Liver (tissue), 8 donors: ENCODE measurements at regions not wholly inside any gene's neighbourhood (a gene's known extent, or its start where the extent isn't known, plus 50 kb on each side); places are given as distances from the start of the nearest gene placed in this dataset.

Source experiments
- DNase-seq: peaks from one replicate; pipeline ENCODE4 v3.0.0-alpha.2; 2017; ENCODE audit warnings: low spot score
- H3K27ac ChIP-seq, 2 donors: one replicate each; pipeline ENCODE4 v1.7.0; 2013; ENCODE audit warnings: inconsistent platforms in 2 of 2, low read length in 2 of 2, control low read depth in 1 of 2, low read depth in 1 of 2, mild to moderate bottlenecking in 1 of 2
- H3K27me3 ChIP-seq, 4 donors: one replicate each; pipeline versions ENCODE4 v1.6.1 to v1.7.0; 2013; ENCODE audit warnings: low read length in 3 of 4, inconsistent platforms in 1 of 4, mild to moderate bottlenecking in 1 of 4, moderate library complexity in 1 of 4; ENCODE audit not compliant: control insufficient read depth in 4 of 4, insufficient read depth in 4 of 4
- H3K36me3 ChIP-seq, 4 donors: one replicate each; pipeline versions ENCODE4 v1.6.1 to v1.7.0; 2013; ENCODE audit warnings: low read length in 3 of 4, mild to moderate bottlenecking in 3 of 4, low read depth in 1 of 4, moderate library complexity in 1 of 4; ENCODE audit not compliant: control insufficient read depth in 4 of 4, insufficient read depth in 3 of 4
- H3K4me1 ChIP-seq, 4 donors: one replicate each; pipeline versions ENCODE4 v1.6.1 to v1.7.0; 2013; ENCODE audit warnings: low read length in 3 of 4, mild to moderate bottlenecking in 3 of 4, moderate library complexity in 1 of 4; ENCODE audit not compliant: control insufficient read depth in 4 of 4, insufficient read depth in 4 of 4
- H3K4me3 ChIP-seq, 3 donors: one replicate each; pipeline versions ENCODE4 v1.6.1 to v1.7.0; 2013; ENCODE audit warnings: low read length in 3 of 3, control low read depth in 1 of 3, low read depth in 1 of 3, mild to moderate bottlenecking in 1 of 3
- H3K9ac ChIP-seq, 2 donors: one replicate each; pipeline ENCODE4 v1.7.0; 2013; ENCODE audit warnings: low read length in 2 of 2, mild to moderate bottlenecking in 2 of 2, moderate library complexity in 2 of 2, control low read depth in 1 of 2, low read depth in 1 of 2
- H3K9me3 ChIP-seq, 4 donors: one replicate each; pipeline versions ENCODE4 v1.6.1 to v1.7.0; 2013; ENCODE audit warnings: low read length in 3 of 4; ENCODE audit not compliant: control insufficient read depth in 4 of 4
- ATF3 ChIP-seq: IDR thresholded peaks from 2 replicates; pipeline ENCODE4 v1.6.1; 2016; ENCODE audit warnings: antibody characterized with exemption
- CTCF ChIP-seq: fragments of 150-350 bp; IDR thresholded peaks from 2 replicates; pipeline ENCODE4 v1.5.1; 2017; ENCODE audit warnings: improper control_type of control experiment, low read depth, low read length; ENCODE audit not compliant: missing input control
- EGR1 ChIP-seq, 2 donors: IDR thresholded peaks; 2 replicates each; pipeline ENCODE4 v1.6.1; 2016 to 2018; ENCODE audit warnings: antibody characterized with exemption in 2 of 2, low read depth in 2 of 2
- FOXA1 ChIP-seq: IDR thresholded peaks from 2 replicates; pipeline ENCODE4 v1.6.1; 2016; ENCODE audit warnings: antibody characterized with exemption
- FOXA2 ChIP-seq: IDR thresholded peaks from 2 replicates; pipeline ENCODE4 v1.6.1; 2016; ENCODE audit warnings: antibody characterized with exemption
- GABPA ChIP-seq, 2 donors: IDR thresholded peaks in 1 of 2; conservative IDR thresholded peaks in 1 of 2; 2 replicates each; pipeline ENCODE4 v1.6.1; 2016; ENCODE audit warnings: antibody characterized with exemption in 2 of 2, mild to moderate bottlenecking in 1 of 2, moderate library complexity in 1 of 2
- HNF4A ChIP-seq, 2 donors: conservative IDR thresholded peaks; 2 replicates each; pipeline ENCODE4 v1.6.1; 2016; ENCODE audit warnings: antibody characterized with exemption in 2 of 2, mild to moderate bottlenecking in 2 of 2
- HNF4G ChIP-seq: IDR thresholded peaks from 2 replicates; pipeline ENCODE4 v1.6.1; 2016; ENCODE audit warnings: antibody characterized with exemption
- JUND ChIP-seq, 2 donors: IDR thresholded peaks; 2 replicates each; pipeline ENCODE4 v1.6.1; 2016; ENCODE audit warnings: antibody characterized with exemption in 2 of 2
- MAX ChIP-seq: IDR thresholded peaks from 2 replicates; pipeline ENCODE4 v1.6.1; 2016; ENCODE audit warnings: antibody characterized with exemption
- NR2F2 ChIP-seq: IDR thresholded peaks from 2 replicates; pipeline ENCODE4 v1.6.1; 2016; ENCODE audit warnings: antibody characterized with exemption
- RAD21 ChIP-seq, 2 donors: IDR thresholded peaks; 2 replicates each; pipeline ENCODE4 v1.6.1; 2016; ENCODE audit warnings: antibody characterized with exemption in 2 of 2, mild to moderate bottlenecking in 2 of 2
- REST ChIP-seq: IDR thresholded peaks from 2 replicates; pipeline ENCODE4 v1.6.1; 2016; ENCODE audit warnings: antibody characterized with exemption, mild to moderate bottlenecking
- RXRA ChIP-seq, 2 donors: IDR thresholded peaks; 2 replicates each; pipeline ENCODE4 v1.6.1; 2017 to 2018; ENCODE audit warnings: antibody characterized with exemption in 2 of 2, mild to moderate bottlenecking in 1 of 2
- SP1 ChIP-seq: IDR thresholded peaks from 2 replicates; pipeline ENCODE4 v1.6.1; 2018; ENCODE audit warnings: antibody characterized with exemption, mild to moderate bottlenecking
- YY1 ChIP-seq: IDR thresholded peaks from 2 replicates; pipeline ENCODE4 v1.6.1; 2016; ENCODE audit warnings: antibody characterized with exemption, mild to moderate bottlenecking
- WGBS: extraction: QIAGEN DNeasy Blood & Tissue Kit; methylation state at CpG from one replicate; pipeline ENCODE4 v1.1.7; 2013; 5-methylcytosine and 5-hydroxymethylcytosine counted together
- donor health status: healthy.
- donor health status: healthy.
- donor health status: healthy.
- donor health status: healthy.
- donor health status: healthy.

DNA sequence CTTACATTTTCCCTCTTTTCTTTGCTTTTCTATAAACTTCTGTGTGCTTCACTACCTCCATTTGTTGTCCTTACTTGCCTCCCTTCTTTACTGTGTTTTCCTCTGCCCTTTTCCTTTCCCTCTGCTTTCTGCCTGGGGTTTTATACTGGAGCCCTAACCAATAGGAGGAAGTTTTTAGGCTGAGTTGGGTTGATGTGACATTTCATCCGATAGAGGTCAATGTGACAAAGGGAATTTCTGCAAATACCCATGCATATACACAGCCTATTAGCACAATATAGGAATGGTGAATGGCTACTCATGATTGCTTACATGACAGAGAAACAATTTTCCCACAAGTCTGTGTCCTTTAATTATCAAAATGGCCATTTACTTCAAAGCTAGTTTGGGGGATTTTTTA is 153.0 kb upstream of the ARPP21 start:
- 50% methylated on average over 1 of the region's 1 CpG for WGBS
- H3K9ac ChIP-seq = no peak overlapping the region
- H3K4me3 ChIP-seq = no peak overlapping the region
- no peaks in the 10 kb centered on the region for H3K36me3 ChIP-seq
- H3K27me3 ChIP-seq = no peaks in the 10 kb centered on the region
- H3K9me3 ChIP-seq = no peaks in the 10 kb centered on the region
- H3K4me1 ChIP-seq = no peaks in the 10 kb centered on the region
- H3K27ac ChIP-seq = no peak overlapping the region
- TF ChIP-seq RAD21 (IDR thresholded peaks at IDR 0.05) (peak; percentile 25 to 52), CTCF (peak; percentile 5), HNF4G (no peak)
- DNase-seq = no peak

GRCh38 chr3:35487376-35487775 is 151.9 kb upstream of the ARPP21 start:
- no peak for DNase-seq
- no peaks in the 10 kb centered on the region for H3K36me3 ChIP-seq
- no peaks in the 10 kb centered on the region for H3K9me3 ChIP-seq
- no peak overlapping the region for H3K9ac ChIP-seq
- TF ChIP-seq HNF4A (conservative IDR thresholded peaks at IDR 0.05) = no peak
- no peak for TF ChIP-seq FOXA1
- no peak for TF ChIP-seq GABPA (IDR thresholded peaks at IDR 0.05 in 1 of 2, conservative IDR thresholded peaks at IDR 0.05 in 1 of 2)
- TF ChIP-seq FOXA2 = no peak
- TF ChIP-seq REST = no peak
- no peak for TF ChIP-seq ATF3
- TF ChIP-seq RXRA (IDR thresholded peaks at IDR 0.05) = no peak
- H3K27me3 ChIP-seq = no peaks in the 10 kb centered on the region
- no peak overlapping the region for H3K4me3 ChIP-seq
- no peak overlapping the region for H3K27ac ChIP-seq
- 79% methylated on average over 2 of the region's 2 CpGs for WGBS
- no peaks in the 10 kb centered on the region for H3K4me1 ChIP-seq

GRCh38 chr3:35488526-35488925 is 150.8 kb upstream of the ARPP21 start:
- no peaks in the 10 kb centered on the region for H3K4me1 ChIP-seq
- no peaks in the 10 kb centered on the region for H3K9me3 ChIP-seq
- WGBS = 86% methylated on average over 1 of the region's 1 CpG

More at GRCh38 chr3:35488526-35488925, 150.8 kb upstream of the ARPP21 start:
- no peaks in the 10 kb centered on the region for H3K27me3 ChIP-seq
- DNase-seq = no peak
- no peaks in the 10 kb centered on the region for H3K36me3 ChIP-seq
- no peak for TF ChIP-seq MAX
- TF ChIP-seq SP1 = no peak
- no peak for TF ChIP-seq GABPA (IDR thresholded peaks at IDR 0.05 in 1 of 2, conservative IDR thresholded peaks at IDR 0.05 in 1 of 2)
- TF ChIP-seq NR2F2 = no peak
- TF ChIP-seq YY1 = no peak
- no peak for TF ChIP-seq REST
- TF ChIP-seq JUND (IDR thresholded peaks at IDR 0.05) = no peak
- TF ChIP-seq EGR1 (IDR thresholded peaks at IDR 0.05; ENCODE audit: low read depth in 2 of 2) = no peak
- no peak for TF ChIP-seq HNF4A (conservative IDR thresholded peaks at IDR 0.05)
- H3K27ac ChIP-seq = no peak overlapping the region
- no peak overlapping the region for H3K4me3 ChIP-seq
- no peak overlapping the region for H3K9ac ChIP-seq
